ENCODE measurements at regions not wholly inside any gene's neighbourhood (a gene's known extent, or its start where the extent isn't known, plus 50 kb on each side); places are given as distances from the start of the nearest gene placed in this dataset.

- DNase-seq (no peak), ATAC-seq (ENCODE audit: poor library complexity) (no peak)
- POLR2A ChIA-PET = no interaction called here
- H3K36me3 ChIP-seq (ENCODE audit: insufficient read depth, low read length) = no peaks in the 10 kb centered on the region
- H3K27me3 ChIP-seq (ENCODE audit: control insufficient read depth in 1 of 2, insufficient read depth in 2 of 2, low read length in 2 of 2) = no peaks in the 10 kb centered on the region
- Mint-ChIP-seq H3K36me3 (ENCODE audit: low read depth) (no peaks in the 10 kb centered on the region), H3K4me3 (no peak overlapping the region), H3K9me3 (peaks cover 30% of the 10 kb centered on the region), H3K27ac (no peak overlapping the region), H3K4me1 (ENCODE audit: low read depth) (no peaks in the 10 kb centered on the region), H3K27me3 (no peaks in the 10 kb centered on the region)
- TF ChIP-seq CTCF (IDR thresholded peaks at IDR 0.05) = no peak
- no peak overlapping the region for H3K27ac ChIP-seq (ENCODE audit: low read depth in 1 of 2, low read length in 2 of 2)
- no peaks in the 10 kb centered on the region for H3K4me1 ChIP-seq (ENCODE audit: insufficient read depth, low read length)
- CTCF ChIA-PET = no interaction called here
- no peak overlapping the region for H3K4me3 ChIP-seq (ENCODE audit: low read length)
- H3K9me3 ChIP-seq (ENCODE audit: control insufficient read depth in 1 of 2, insufficient read depth in 1 of 2, low read length in 2 of 2) = peaks cover 15 to 49% of the 10 kb centered on the region in 2 experiments
- intact Hi-C loops (cut with DNase I, micrococcal nuclease) = no loop called here
Observed at GRCh38 chr7:138342990-138343389, 117.1 kb upstream of the TRIM24 start.

GRCh38 chr7:138345567-138345966 is 114.5 kb upstream of the TRIM24 start:
- POLR2A ChIA-PET = no interaction called here
- DNase-seq (no peak), ATAC-seq (ENCODE audit: poor library complexity) (no peak)
- intact Hi-C loops (cut with DNase I, micrococcal nuclease) = no loop called here
- Mint-ChIP-seq H3K27ac (no peak overlapping the region), H3K36me3 (ENCODE audit: low read depth) (no peaks in the 10 kb centered on the region), H3K4me1 (ENCODE audit: low read depth) (no peaks in the 10 kb centered on the region), H3K9me3 (peaks cover 21% of the 10 kb centered on the region), H3K27me3 (no peaks in the 10 kb centered on the region), H3K4me3 (no peak overlapping the region)
- CTCF ChIA-PET = no interaction called here
- no peaks in the 10 kb centered on the region for H3K4me1 ChIP-seq (ENCODE audit: insufficient read depth, low read length)
- no peaks in the 10 kb centered on the region for H3K36me3 ChIP-seq (ENCODE audit: insufficient read depth, low read length)
- H3K27me3 ChIP-seq (ENCODE audit: control insufficient read depth in 1 of 2, insufficient read depth in 2 of 2, low read length in 2 of 2) = no peaks in the 10 kb centered on the region
- H3K9me3 ChIP-seq (ENCODE audit: control insufficient read depth in 1 of 2, insufficient read depth in 1 of 2, low read length in 2 of 2) = peaks cover 17 to 42% of the 10 kb centered on the region in 2 experiments
- H3K4me3 ChIP-seq (ENCODE audit: low read length) = no peak overlapping the region
- TF ChIP-seq CTCF (IDR thresholded peaks at IDR 0.05) = no peak
- H3K27ac ChIP-seq (ENCODE audit: low read depth in 1 of 2, low read length in 2 of 2) = no peak overlapping the region

- H3K4me3 ChIP-seq (ENCODE audit: low read length) = no peak overlapping the region
Observed at GRCh38 chr7:138346975-138347374, 113.1 kb upstream of the TRIM24 start.

More at GRCh38 chr7:138346975-138347374, 113.1 kb upstream of the TRIM24 start:
- intact Hi-C loops (cut with DNase I, micrococcal nuclease) = no loop called here
- DNase-seq = no peak
- Mint-ChIP-seq H3K9me3 (peaks cover 10% of the 10 kb centered on the region), H3K27me3 (no peaks in the 10 kb centered on the region), H3K27ac (no peak overlapping the region), H3K4me3 (no peak overlapping the region), H3K4me1 (ENCODE audit: low read depth) (no peaks in the 10 kb centered on the region), H3K36me3 (ENCODE audit: low read depth) (no peaks in the 10 kb centered on the region)
- Histone ChIP-seq H3K4me1 (ENCODE audit: insufficient read depth, low read length) (no peaks in the 10 kb centered on the region), H3K36me3 (ENCODE audit: insufficient read depth, low read length) (no peaks in the 10 kb centered on the region), H3K9me3 (ENCODE audit: control insufficient read depth in 1 of 2, insufficient read depth in 1 of 2, low read length in 2 of 2) (peaks cover 22 to 47% of the 10 kb centered on the region in 2 experiments), H3K27me3 (ENCODE audit: control insufficient read depth in 1 of 2, insufficient read depth in 2 of 2, low read length in 2 of 2) (no peaks in the 10 kb centered on the region), H3K27ac (ENCODE audit: low read depth in 1 of 2, low read length in 2 of 2) (no peak overlapping the region)
- no peak for TF ChIP-seq CTCF (IDR thresholded peaks at IDR 0.05)
- POLR2A ChIA-PET = no interaction called here
- ATAC-seq (ENCODE audit: poor library complexity) = no peak
- CTCF ChIA-PET = no interaction called here

Measured in CD4-positive, alpha-beta T cell (primary cell).